NCI-H2081 treated with DMSO at 0.1 percent for 48 hours (cell line): ENCODE measurements at regions not wholly inside any gene's neighbourhood (a gene's known extent, or its start where the extent isn't known, plus 50 kb on each side); places are given as distances from the start of the nearest gene placed in this dataset.
"Not testable (repeated sequence)": the region's sequence is repeated elsewhere in the genome, so short reads cannot be mapped to it uniquely, and the experiment has no call there.

Experiments
- DNase-seq: peaks from one replicate; lab custom pipeline; 2025; lab: John Stamatoyannopoulos, UW

- DNase-seq, result no peak
Measured at GRCh38 chr14:71538288-71538687, 393.9 kb upstream of the RGS6 start.

- no peak for DNase-seq
Measured at GRCh38 chr14:71538938-71539649, 393.1 kb upstream of the RGS6 start.

- no peak for DNase-seq
Measured at GRCh38 chr14:71539650-71540285, 392.5 kb upstream of the RGS6 start.

GRCh38 chr14:71541271-71541670 is 391.0 kb upstream of the RGS6 start:
- no peak for DNase-seq

GRCh38 chr14:71541973-71542690 is 390.1 kb upstream of the RGS6 start:
- DNase-seq, result no peak

- DNase-seq, result no peak
Measured at GRCh38 chr14:71549421-71550050, 382.7 kb upstream of the RGS6 start.

GRCh38 chr14:71550367-71550766 is 381.9 kb upstream of the RGS6 start:
- no peak for DNase-seq

- DNase-seq, result no peak
Measured at GRCh38 chr14:71551291-71551950, 380.8 kb upstream of the RGS6 start.

GRCh38 chr14:71552809-71553208 is 379.4 kb upstream of the RGS6 start:
- no peak for DNase-seq

GRCh38 chr14:71553779-71554178 is 378.4 kb upstream of the RGS6 start:
- no peak for DNase-seq

GRCh38 chr14:71554323-71554722 is 377.9 kb upstream of the RGS6 start:
- DNase-seq, result no peak

GRCh38 chr14:71554959-71555612 is 377.1 kb upstream of the RGS6 start:
- DNase-seq, result no peak

- DNase-seq, result no peak
Measured at GRCh38 chr14:71555654-71556559, 376.3 kb upstream of the RGS6 start.

- DNase-seq, result no peak
Measured at GRCh38 chr14:71556730-71557129, 375.5 kb upstream of the RGS6 start.

GRCh38 chr14:71557351-71557750 is 374.9 kb upstream of the RGS6 start:
- no peak for DNase-seq

- not testable (repeated sequence) for DNase-seq
Measured at GRCh38 chr14:71558943-71559342, 373.3 kb upstream of the RGS6 start.

GRCh38 chr14:71560751-71561150 is 371.5 kb upstream of the RGS6 start:
- DNase-seq, result no peak

GRCh38 chr14:71563492-71564153 is 368.6 kb upstream of the RGS6 start:
- DNase-seq, result no peak

GRCh38 chr14:71566276-71566675 is 366.0 kb upstream of the RGS6 start:
- DNase-seq, result no peak
